GM19455 (cell line): ENCODE measurements at regions not wholly inside any gene's neighbourhood (a gene's known extent, or its start where the extent isn't known, plus 50 kb on each side); places are given as distances from the start of the nearest gene placed in this dataset.

Experiments used
- ATAC-seq: cut with Tn5 transposase; IDR thresholded peaks from one replicate; pipeline ENCODE4 v1.9.1; 2021; ENCODE audit not compliant: unreplicated experiment

DNA sequence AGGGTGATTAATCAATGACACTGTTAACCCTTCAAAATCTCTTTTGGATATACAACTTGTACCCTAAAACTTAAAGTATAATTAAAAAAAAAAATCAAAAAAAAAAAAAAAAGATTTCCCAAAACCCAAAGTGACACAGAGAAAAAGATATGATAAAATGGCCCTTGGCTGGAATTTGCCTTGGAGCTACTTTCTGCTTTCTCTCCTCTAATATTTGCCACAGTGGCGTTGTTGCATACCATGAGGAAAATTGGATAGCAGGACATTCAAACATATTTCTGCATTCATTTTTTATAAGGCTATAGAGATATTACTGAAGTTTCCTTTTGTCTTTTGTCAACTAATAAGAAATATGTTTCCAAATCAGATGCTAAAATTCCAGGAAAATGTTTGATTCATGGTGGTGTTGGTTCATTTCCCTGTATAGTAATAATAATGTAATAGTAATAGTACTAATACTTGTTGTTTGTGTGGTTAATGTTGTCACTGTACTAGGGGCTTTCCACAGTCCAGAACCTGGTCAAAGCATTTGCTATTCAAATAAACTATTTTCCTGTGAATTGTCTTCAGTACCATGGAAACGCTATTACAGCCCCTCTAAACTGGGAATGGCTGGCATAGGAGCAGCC, 441.3 kb upstream of the THBS1 start:
- no peak for ATAC-seq

DNA sequence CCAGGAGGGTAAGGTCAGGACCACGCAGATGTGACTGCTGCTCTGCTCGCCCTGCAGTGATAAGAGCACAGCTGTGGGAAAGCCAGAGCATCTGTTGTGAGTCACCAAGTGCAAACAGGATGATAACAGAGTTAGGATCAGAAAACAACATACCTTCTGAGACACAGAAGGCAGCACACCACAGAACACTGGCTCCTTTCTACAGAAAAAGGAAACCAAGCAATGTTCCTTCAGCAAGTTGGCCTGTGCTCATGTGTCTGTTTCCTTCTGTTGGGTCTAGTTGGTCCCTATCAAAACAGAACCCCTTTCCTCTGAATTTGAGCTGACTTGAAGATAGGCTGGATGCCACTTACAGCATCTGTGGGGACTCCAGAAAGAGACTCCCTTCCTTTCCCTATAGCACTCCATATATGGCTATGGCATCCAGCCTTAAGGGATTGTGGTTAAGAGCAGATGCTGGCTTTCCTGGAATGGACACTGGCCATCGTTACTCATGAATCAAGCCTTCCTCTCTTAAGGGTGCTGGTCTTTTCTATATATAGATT, 440.7 kb upstream of the THBS1 start:
- no peak for ATAC-seq

DNA sequence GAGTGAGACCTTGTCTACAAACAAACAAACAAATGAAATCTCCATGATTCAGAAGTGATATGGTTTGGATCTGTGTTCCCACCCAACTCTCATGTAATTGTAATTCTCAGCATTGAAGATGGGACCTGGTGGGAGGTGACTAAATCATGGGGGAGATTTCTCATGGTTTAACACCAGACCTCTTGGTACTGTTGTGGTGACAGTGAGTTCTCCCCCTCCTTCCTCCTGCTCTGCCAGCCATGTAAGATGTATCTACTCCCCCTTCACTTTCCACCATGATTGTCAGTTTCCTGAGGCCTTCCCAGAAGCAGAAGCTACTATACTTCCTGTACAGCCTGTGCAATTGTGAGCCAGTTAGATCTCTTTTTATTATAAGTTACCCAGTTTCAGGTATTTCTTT, 438.4 kb upstream of the THBS1 start:
- ATAC-seq = no peak

DNA sequence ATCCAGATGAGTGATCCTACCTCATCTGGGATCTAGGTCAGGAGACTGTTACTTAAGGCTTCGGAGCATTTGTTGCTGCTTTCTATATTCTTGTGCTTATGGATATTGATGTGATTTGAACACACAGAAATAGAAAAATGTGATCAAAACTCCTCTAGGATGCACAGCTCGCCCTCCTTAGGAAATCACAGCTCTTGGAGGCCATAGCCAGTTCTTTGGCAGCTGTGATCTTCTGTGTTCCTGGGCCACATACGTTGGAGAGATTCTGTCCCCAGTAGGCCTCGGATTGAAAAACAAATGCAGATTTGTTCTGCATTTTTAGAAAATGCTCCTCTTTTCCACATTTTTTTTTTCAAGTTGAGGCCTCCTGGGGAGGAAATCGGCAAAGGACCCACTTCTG, 437.4 kb upstream of the THBS1 start:
- no peak for ATAC-seq

DNA sequence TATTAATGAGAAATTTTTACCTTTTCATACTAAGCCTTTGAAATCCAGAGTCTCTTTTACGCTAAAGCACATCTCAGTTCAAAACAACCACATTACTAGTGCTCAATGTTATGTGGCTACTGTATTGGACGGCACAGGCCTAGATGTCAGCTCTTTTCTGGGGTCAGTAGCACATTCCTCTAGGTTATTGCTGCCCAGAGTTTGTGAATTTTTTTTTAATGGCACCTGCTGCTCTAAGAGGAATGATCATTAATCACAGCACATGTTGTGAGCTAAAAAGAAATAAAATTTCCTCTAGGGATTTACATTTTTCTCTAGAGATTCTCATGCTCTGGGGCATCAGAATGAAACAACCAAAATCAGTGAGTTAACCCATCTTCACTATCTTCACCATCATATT, 436.8 kb upstream of the THBS1 start:
- no peak for ATAC-seq

- no peak for ATAC-seq
Observed at GRCh38 chr15:39144613-39145499, 436.0 kb upstream of the THBS1 start.

DNA sequence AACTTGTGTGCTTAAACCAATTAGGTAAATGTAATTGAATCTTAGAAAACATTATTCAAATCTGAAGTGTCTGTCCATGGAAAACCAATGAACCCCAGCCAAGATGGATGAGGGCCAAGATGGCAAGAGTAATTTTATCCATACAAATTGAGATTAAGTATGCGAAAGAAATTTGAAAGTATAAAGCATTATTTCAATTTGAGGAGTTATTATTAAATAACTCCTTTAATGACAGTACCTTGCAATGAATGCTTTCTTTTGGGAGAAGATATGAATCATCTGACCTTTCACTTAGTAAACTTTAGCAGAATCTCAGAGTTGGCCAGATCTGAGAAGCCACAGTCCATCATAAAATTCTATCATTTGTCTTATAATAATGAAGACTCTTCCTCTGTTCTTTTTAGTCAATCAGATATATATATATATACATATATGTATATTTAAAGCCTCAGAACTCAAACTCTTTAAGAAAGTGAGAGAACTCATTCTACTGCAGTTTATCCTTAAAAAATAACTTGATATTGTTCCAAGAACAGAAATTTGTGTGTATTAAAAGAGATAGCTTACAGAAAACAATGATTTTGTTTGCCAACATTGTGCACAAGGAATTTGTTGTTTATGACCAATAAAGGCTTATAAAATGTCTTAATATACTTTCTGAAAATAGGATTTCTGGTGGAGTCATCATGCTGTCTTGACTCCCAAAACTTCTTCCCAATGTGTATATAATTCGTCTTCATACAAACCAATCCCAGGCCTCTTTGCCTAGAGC, 434.8 kb upstream of the THBS1 start:
- ATAC-seq = no peak

GRCh38 chr15:39149636-39150150, 431.2 kb upstream of the THBS1 start:
- no peak for ATAC-seq

DNA sequence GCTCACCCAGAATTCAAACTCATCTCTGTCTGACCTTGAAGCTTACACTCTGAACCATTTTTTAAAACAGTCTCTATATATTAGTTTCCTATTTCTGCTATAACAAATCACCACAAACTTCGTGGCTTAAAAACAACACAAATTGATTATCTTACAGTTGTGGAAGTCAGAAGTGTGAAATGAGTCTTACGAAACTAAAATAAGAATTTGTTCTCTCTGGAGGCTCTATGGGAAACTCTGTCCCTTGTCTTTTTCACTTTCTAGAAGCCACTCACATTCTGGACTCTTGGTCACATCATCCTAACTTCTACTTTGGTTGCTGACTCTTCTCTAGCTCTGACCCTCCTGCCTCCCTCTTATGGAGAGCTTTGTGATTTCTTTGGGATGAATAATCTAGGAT, 429.3 kb upstream of the THBS1 start:
- no peak for ATAC-seq

- ATAC-seq = no peak
Observed at GRCh38 chr15:39153058-39153714, 427.7 kb upstream of the THBS1 start.

- no peak for ATAC-seq
Observed at GRCh38 chr15:39153716-39154115, 427.2 kb upstream of the THBS1 start.

GRCh38 chr15:39154227-39154638, 426.6 kb upstream of the THBS1 start:
- no peak for ATAC-seq

DNA sequence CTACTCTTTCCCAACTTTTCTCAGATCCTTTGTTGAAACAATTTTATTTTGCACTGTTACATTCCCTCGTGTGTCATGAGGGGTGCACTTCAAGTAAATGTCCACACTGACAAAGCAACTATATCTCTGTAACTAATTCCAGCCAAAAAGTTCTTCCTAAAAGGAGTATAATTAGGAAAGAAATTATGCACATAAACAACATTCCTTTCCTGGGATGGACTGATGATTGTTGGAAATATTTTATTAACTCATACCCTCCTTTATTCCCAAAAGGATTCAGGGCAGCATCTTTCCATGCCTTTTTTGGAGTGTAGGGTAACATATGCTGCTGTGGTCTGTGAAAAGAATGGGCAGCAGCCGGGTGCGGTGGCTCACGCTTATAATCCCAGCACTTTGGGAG, 426.1 kb upstream of the THBS1 start:
- no peak for ATAC-seq

DNA sequence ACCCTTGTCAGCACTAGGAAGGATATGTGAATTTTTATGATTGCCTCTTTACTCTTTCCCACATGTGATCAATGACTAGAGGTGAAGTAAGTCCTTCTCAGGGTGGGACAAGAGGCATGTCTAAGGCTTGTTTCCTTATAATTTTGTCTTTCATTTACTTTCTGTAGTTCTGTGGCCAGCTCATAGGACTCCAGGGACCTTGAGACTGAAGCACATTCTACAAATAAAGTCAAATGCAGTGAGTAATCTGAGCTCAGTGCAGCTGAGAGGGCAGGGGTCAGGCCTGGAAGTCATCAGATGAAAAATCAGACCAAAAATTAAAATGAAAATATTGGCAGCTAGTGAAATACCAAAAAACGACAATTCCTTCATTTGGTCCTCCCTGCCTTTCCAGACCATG, 424.7 kb upstream of the THBS1 start:
- ATAC-seq = no peak

DNA sequence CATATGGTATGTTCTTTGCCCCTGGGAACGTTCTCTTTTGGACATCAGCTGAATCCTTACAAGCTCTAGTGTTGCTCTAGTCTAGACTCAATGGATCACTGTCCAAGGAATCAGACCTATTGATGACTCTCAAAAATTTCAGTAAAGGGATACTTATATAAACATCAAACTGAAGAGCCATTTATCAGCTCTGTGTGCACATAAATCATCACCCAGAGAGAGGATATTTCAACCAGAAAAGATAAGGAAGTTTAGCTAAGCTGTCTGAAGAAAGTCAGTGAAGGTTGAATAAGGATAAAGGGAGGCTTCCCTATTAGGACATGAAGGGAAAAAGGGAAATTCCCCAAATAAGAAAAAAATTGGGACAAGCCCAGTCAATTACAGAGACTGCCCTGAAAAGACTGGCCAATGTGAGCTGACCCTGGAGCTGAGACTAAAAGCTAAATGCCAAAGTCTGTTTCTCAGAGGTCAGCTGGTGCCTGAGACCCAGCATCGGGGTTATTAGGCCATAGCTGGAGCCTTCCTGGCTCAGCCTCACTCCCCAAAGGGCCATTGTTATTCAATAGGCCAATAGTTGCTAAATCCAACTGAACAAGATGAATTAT, 424.1 kb upstream of the THBS1 start:
- no peak for ATAC-seq

GRCh38 chr15:39157882-39158281, 423.0 kb upstream of the THBS1 start:
- ATAC-seq = no peak

DNA sequence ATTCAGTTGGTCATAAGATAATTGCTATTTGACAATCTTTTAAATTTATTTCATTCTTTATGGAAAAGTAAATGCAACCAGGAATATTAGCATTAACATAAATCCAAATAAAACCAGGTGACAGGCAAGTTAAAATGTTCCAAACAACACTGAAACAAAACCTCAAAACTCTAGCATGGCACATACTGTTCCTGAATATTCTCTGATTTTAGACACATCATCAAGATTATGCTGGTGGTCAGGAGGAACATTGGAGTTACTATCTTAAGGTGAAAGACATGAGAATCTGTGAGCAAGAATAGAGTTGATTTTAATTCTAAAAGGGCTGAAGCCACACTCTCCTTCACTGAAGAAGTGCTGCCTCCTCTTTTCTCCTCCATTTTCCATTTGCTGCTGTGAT, 421.0 kb upstream of the THBS1 start:
- no peak for ATAC-seq

DNA sequence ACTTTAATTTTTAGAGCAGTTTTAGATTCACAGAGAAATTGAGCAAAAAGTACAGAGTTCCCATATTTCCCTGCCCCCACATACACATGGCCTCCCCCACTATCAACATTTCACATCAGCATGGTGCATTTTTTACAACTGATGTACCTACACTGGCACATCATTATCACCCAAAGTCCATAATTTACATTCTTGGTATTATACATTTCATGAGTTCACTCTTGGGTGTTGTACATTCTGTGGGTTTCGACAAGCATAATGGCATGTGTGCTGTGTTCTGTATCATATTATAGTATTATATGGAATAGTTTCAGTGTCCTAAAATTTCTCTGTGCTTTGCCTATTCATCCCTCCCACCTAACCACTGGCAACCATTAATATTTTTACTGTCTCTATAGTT, 419.8 kb upstream of the THBS1 start:
- ATAC-seq = no peak

DNA sequence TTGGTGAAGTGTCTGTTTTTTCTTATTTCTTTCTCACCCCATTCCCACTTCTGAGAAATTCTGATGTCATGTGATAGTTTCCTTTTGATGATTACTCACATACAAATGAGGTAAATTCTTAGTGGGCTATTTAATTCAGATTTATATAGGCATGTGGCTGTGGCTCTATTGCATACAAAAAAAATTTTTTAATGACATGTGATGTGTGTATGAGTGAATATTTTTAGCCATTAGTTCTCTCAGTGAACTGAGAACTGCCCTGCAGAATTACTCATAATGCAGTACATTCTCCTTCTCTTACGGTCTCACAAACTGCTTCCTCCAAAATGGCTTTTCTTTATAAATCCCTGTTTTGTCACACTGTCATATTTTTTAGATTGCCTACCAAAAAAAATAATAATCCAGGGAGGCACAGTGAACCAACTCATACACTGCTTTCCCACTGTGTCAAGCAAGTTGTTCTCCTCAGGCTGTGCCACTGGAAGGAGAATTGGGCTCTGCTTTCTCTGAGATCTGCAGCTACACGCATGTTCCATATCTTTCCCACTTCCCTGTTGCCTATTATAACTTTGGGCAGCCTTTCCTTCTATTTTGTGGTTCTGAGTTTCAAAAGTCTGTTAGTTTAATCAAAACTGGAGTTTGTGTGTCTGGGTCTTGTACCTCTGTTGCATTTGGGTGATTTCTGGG, 415.7 kb upstream of the THBS1 start:
- ATAC-seq = no peak
